ENCODE measurements at regions not wholly inside any gene's neighbourhood (a gene's known extent, or its start where the extent isn't known, plus 50 kb on each side); places are given as distances from the start of the nearest gene placed in this dataset.

DNA sequence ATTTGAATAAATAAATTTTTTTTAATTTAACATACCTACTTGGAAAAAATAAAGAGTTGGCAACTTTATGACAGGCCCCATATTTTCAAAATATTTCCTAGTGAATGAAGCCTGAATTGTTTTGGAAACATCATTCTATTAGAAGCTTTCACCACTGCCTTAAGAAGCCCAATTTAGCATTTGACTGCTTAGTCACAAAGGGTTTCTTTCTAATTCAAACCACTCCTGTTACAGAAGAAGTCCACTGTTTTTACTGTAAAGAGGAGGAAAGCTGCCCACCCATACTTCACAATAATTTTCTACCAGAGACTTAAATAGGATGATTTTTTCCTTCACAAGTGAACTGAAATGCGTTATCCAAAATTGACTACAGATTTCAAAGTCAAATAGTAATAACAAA is 534.6 kb upstream of the PTBP2 start:
- Histone ChIP-seq H2AFZ (ENCODE audit: low read depth, low read length) (no peak overlapping the region), H3K4me1 (ENCODE audit: insufficient read depth, low read length) (no peaks in the 10 kb centered on the region), H3K27ac (ENCODE audit: low read depth, low read length) (no peak overlapping the region), H3K36me3 (ENCODE audit: insufficient read depth, low read length) (no peaks in the 10 kb centered on the region), H3K9ac (ENCODE audit: low read length) (no peak overlapping the region), H4K20me1 (ENCODE audit: insufficient read depth, low read length) (no peaks in the 10 kb centered on the region), H3K4me3 (ENCODE audit: insufficient read depth, low read depth, low read length) (no peak overlapping the region), H3K27me3 (ENCODE audit: insufficient read depth, low read length) (no peaks in the 10 kb centered on the region), H3K79me2 (ENCODE audit: insufficient read depth, low read length) (no peaks in the 10 kb centered on the region), H3K4me2 (ENCODE audit: low read length) (no peak overlapping the region), H3K9me3 (ENCODE audit: insufficient read depth, low read depth, low read length) (no peaks in the 10 kb centered on the region)
- no peaks in the 10 kb centered on the region for H3K4me1 Mint-ChIP-seq (ENCODE audit: low read depth, unreplicated experiment)
- TF ChIP-seq EZH2 (IDR thresholded peaks at IDR 0.05; ENCODE audit: insufficient read depth, low read length) (no peak), CTCF (IDR thresholded peaks at IDR 0.05; ENCODE audit: insufficient read depth, low read depth, low read length) (no peak)
- H3K27me3 Mint-ChIP-seq (ENCODE audit: low read depth, unreplicated experiment) = no peaks in the 10 kb centered on the region
- no peak for FAIRE-seq
- no peak overlapping the region for H3K27ac Mint-ChIP-seq (ENCODE audit: unreplicated experiment)
- H3K9me3 Mint-ChIP-seq (ENCODE audit: unreplicated experiment) = peaks cover 8% of the 10 kb centered on the region
- H3K4me3 Mint-ChIP-seq (ENCODE audit: unreplicated experiment) = no peak overlapping the region
- no peaks in the 10 kb centered on the region for H3K36me3 Mint-ChIP-seq (ENCODE audit: low read depth, unreplicated experiment)
- no peak for DNase-seq (ENCODE audit: low read depth)

GRCh38 chr1:96191165-96191564 is 530.4 kb upstream of the PTBP2 start:
- Histone ChIP-seq H3K79me2 (ENCODE audit: insufficient read depth, low read length) (no peaks in the 10 kb centered on the region), H3K27me3 (ENCODE audit: insufficient read depth, low read length) (no peaks in the 10 kb centered on the region), H3K36me3 (ENCODE audit: insufficient read depth, low read length) (no peaks in the 10 kb centered on the region), H3K4me2 (ENCODE audit: low read length) (no peak overlapping the region), H4K20me1 (ENCODE audit: insufficient read depth, low read length) (no peaks in the 10 kb centered on the region), H3K9ac (ENCODE audit: low read length) (no peak overlapping the region), H3K4me3 (ENCODE audit: insufficient read depth, low read depth, low read length) (no peak overlapping the region), H3K9me3 (ENCODE audit: insufficient read depth, low read depth, low read length) (no peaks in the 10 kb centered on the region), H3K4me1 (ENCODE audit: insufficient read depth, low read length) (no peaks in the 10 kb centered on the region), H2AFZ (ENCODE audit: low read depth, low read length) (no peak overlapping the region), H3K27ac (ENCODE audit: low read depth, low read length) (no peak overlapping the region)
- Mint-ChIP-seq H3K27ac (ENCODE audit: unreplicated experiment) (no peak overlapping the region), H3K4me1 (ENCODE audit: low read depth, unreplicated experiment) (no peaks in the 10 kb centered on the region), H3K9me3 (ENCODE audit: unreplicated experiment) (peaks cover 18% of the 10 kb centered on the region), H3K4me3 (ENCODE audit: unreplicated experiment) (no peak overlapping the region), H3K27me3 (ENCODE audit: low read depth, unreplicated experiment) (no peaks in the 10 kb centered on the region), H3K36me3 (ENCODE audit: low read depth, unreplicated experiment) (no peaks in the 10 kb centered on the region)
- TF ChIP-seq EZH2 (IDR thresholded peaks at IDR 0.05; ENCODE audit: insufficient read depth, low read length) = no peak
- no peak for TF ChIP-seq CTCF (IDR thresholded peaks at IDR 0.05; ENCODE audit: insufficient read depth, low read depth, low read length)
- no peak for FAIRE-seq
- no peak for DNase-seq (ENCODE audit: low read depth)

GRCh38 chr1:96206451-96206850 is 515.1 kb upstream of the PTBP2 start:
- TF ChIP-seq CTCF (IDR thresholded peaks at IDR 0.05; ENCODE audit: insufficient read depth, low read depth, low read length) = no peak
- no peak for TF ChIP-seq EZH2 (IDR thresholded peaks at IDR 0.05; ENCODE audit: insufficient read depth, low read length)
- H3K27me3 Mint-ChIP-seq (ENCODE audit: low read depth, unreplicated experiment) = peaks cover 2% of the 10 kb centered on the region
- no peak overlapping the region for H3K4me3 Mint-ChIP-seq (ENCODE audit: unreplicated experiment)
- Histone ChIP-seq H3K27me3 (ENCODE audit: insufficient read depth, low read length) (no peaks in the 10 kb centered on the region), H3K36me3 (ENCODE audit: insufficient read depth, low read length) (no peaks in the 10 kb centered on the region), H3K9ac (ENCODE audit: low read length) (no peak overlapping the region), H3K4me1 (ENCODE audit: insufficient read depth, low read length) (no peaks in the 10 kb centered on the region), H3K4me3 (ENCODE audit: insufficient read depth, low read depth, low read length) (no peak overlapping the region), H3K27ac (ENCODE audit: low read depth, low read length) (no peak overlapping the region), H3K4me2 (ENCODE audit: low read length) (no peak overlapping the region), H3K79me2 (ENCODE audit: insufficient read depth, low read length) (no peaks in the 10 kb centered on the region), H3K9me3 (ENCODE audit: insufficient read depth, low read depth, low read length) (no peaks in the 10 kb centered on the region), H2AFZ (ENCODE audit: low read depth, low read length) (no peak overlapping the region), H4K20me1 (ENCODE audit: insufficient read depth, low read length) (no peaks in the 10 kb centered on the region)
- FAIRE-seq (no peak), DNase-seq (ENCODE audit: low read depth) (no peak)
- no peaks in the 10 kb centered on the region for H3K36me3 Mint-ChIP-seq (ENCODE audit: low read depth, unreplicated experiment)
- no peaks in the 10 kb centered on the region for H3K9me3 Mint-ChIP-seq (ENCODE audit: unreplicated experiment)
- no peak overlapping the region for H3K27ac Mint-ChIP-seq (ENCODE audit: unreplicated experiment)
- no peaks in the 10 kb centered on the region for H3K4me1 Mint-ChIP-seq (ENCODE audit: low read depth, unreplicated experiment)

All from astrocyte (in vitro differentiated cells and primary cell).